ENCODE measurements at regions not wholly inside any gene's neighbourhood (a gene's known extent, or its start where the extent isn't known, plus 50 kb on each side); places are given as distances from the start of the nearest gene placed in this dataset.

DNA sequence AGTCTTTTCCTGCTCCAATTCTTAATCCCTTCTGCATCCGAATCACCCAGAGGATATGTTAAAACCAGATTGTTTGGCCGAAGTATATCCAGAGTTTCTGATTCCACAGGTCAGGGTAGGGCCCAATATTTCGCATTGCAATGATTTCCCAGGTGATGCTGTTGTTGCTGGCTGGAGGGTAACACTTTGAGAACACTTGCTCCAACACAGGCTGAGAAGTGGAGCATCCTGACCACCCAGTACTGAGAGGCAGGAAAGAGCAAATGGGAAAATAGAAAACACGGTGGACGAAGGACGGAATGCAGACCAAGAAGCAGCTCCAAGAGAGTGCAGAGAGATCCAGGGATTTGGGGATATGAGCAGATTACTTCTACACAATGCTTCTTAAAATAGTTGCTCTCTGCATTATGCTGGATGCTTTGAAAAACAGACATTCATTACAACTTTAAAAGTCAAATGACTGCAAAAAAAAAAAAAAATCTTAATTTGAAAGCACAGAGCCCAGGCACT, 362.2 kb upstream of the SLC14A2 start:
- TF ChIP-seq CTCF (conservative IDR thresholded peaks at IDR 0.05; ENCODE audit: low read depth, low read length) = no peak
- TF ChIP-seq EZH2 (IDR thresholded peaks at IDR 0.05; ENCODE audit: borderline replicate concordance, low read depth, low read length, poor library complexity, severe bottlenecking) = no peak

All from A673 (cell line).